HepG2 (cell line): ENCODE measurements at regions not wholly inside any gene's neighbourhood (a gene's known extent, or its start where the extent isn't known, plus 50 kb on each side); places are given as distances from the start of the nearest gene placed in this dataset.

Experiments
- BCL6 ChIP-seq: IDR thresholded peaks from 2 replicates; pipeline ENCODE4 v1.6.1; 2016; ENCODE audit warnings: missing genetic modification reagents, missing compliant biosample characterization
- CCAR2 ChIP-seq: fragments of 200-400 bp; formaldehyde crosslinking; optimal IDR thresholded peaks from 2 replicates; pipeline ENCODE3; 2018; ENCODE audit warnings: low read depth, mild to moderate bottlenecking, low read length, moderate library complexity
- KMT2A ChIP-seq: sonication (generic); formaldehyde crosslinking; IDR thresholded peaks from 2 replicates; pipeline ENCODE4 v1.4.0; 2020; ENCODE audit warnings: missing genetic modification reagents
- MAFK ChIP-seq, 2 experiments: IDR thresholded peaks in 1 of 2; conservative IDR thresholded peaks in 1 of 2; 2 replicates each; pipeline ENCODE4 v1.6.1; 2011; ENCODE audit warnings: improper control_type of control experiment in 2 of 2, low read length in 2 of 2
- NFE2L1 ChIP-seq: sonication (generic); formaldehyde crosslinking; IDR thresholded peaks from 2 replicates; pipeline ENCODE4 v1.4.0; 2020; ENCODE audit warnings: missing genetic modification reagents, mild to moderate bottlenecking, borderline replicate concordance
- NFYC ChIP-seq: IDR thresholded peaks from 2 replicates; pipeline ENCODE4 v1.6.1; 2016; ENCODE audit warnings: missing genetic modification reagents, missing compliant biosample characterization
- PCBP1 ChIP-seq: fragments of 200-400 bp; formaldehyde crosslinking; IDR thresholded peaks from 2 replicates; pipeline ENCODE4 v1.6.1; 2017; ENCODE audit warnings: mild to moderate bottlenecking, low read depth, low read length, borderline replicate concordance
- RAD51 ChIP-seq: fragments of 450-650 bp; IDR thresholded peaks from 2 replicates; pipeline ENCODE4 v1.6.1; 2016; ENCODE audit warnings: borderline replicate concordance
- SAFB2 ChIP-seq: sonication (generic); formaldehyde crosslinking; IDR thresholded peaks from 2 replicates; pipeline ENCODE4 v1.5.1; 2020; ENCODE audit warnings: missing genetic modification reagents, low read depth, mild to moderate bottlenecking, borderline replicate concordance
- SCMH1 ChIP-seq: sonication (generic); formaldehyde crosslinking; IDR thresholded peaks from 2 replicates; pipeline ENCODE4 v1.9.0; 2021; ENCODE audit warnings: missing genetic modification reagents, mild to moderate bottlenecking, borderline replicate concordance
- SNRNP70 ChIP-seq: fragments of 200-400 bp; formaldehyde crosslinking; IDR thresholded peaks from 2 replicates; pipeline ENCODE4 v1.6.1; 2017; ENCODE audit warnings: mild to moderate bottlenecking, low read depth, low read length, moderate library complexity
- ZBTB8A ChIP-seq: sonication (generic); formaldehyde crosslinking; IDR thresholded peaks from 2 replicates; pipeline ENCODE4 v1.4.0; 2020; ENCODE audit warnings: mild to moderate bottlenecking, low read depth, missing genetic modification reagents, borderline replicate concordance
- ZNF878 ChIP-seq: sonication (generic); formaldehyde crosslinking; IDR thresholded peaks from 2 replicates; pipeline ENCODE4 v1.8.1; 2023; ENCODE audit warnings: mild to moderate bottlenecking, missing genetic modification reagents, moderate library complexity
- TF ChIP-seq, protein P1 (sequence below): sonication (generic); formaldehyde crosslinking; conservative IDR thresholded peaks from 2 replicates; pipeline ENCODE4 v1.4.0; 2020; ENCODE audit warnings: missing genetic modification reagents
- TF ChIP-seq, protein P2 (sequence below): sonication (generic); formaldehyde crosslinking; IDR thresholded peaks from 2 replicates; pipeline ENCODE4 v1.5.0; 2020; ENCODE audit warnings: missing genetic modification reagents, mild to moderate bottlenecking, borderline replicate concordance
- TF ChIP-seq, protein P3 (sequence below): sonication (generic); formaldehyde crosslinking; IDR thresholded peaks from 2 replicates; pipeline ENCODE4 v1.8.0; 2022; ENCODE audit warnings: mild to moderate bottlenecking, missing genetic modification reagents
- TF ChIP-seq, protein P4 (sequence below): sonication (generic); formaldehyde crosslinking; IDR thresholded peaks from 2 replicates; pipeline ENCODE4 v1.4.0; 2020; ENCODE audit warnings: missing genetic modification reagents
- TF ChIP-seq, protein P5 (sequence below): sonication (generic); formaldehyde crosslinking; IDR thresholded peaks from 2 replicates; pipeline ENCODE4 v1.8.0; 2022; ENCODE audit warnings: mild to moderate bottlenecking, missing genetic modification reagents, borderline replicate concordance

DNA sequence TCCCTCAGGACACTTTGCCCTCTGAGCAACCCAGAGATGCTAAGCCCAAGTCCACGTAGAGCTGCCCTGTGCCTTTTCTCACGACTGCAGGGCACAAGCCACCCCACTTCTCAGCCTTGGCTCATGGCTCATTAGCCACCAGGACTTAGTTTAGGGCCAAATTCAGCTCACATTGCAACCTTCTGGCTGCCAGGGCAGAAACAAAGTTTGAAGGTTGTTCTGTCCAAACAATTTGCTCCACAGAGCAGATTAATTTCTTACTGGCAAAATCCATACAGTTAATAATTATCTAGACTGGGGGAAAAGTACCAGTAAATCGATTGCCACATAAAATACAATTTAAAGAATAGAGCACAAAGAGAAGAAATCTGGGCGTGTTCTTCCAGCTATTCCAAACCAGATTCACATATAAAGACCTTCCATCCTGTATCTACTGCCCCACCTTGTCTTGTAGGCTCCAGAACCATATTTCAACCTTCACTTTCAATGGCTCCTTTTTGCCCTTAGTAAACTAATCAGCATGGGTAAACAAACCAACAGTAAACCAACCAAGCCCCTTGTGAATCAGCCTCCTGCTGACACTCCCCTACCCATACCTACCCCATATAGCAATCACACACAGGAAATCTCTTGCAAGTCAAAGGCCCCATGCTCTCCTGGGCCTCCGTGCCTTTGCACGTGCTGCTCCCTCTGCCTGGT is 101.9 kb downstream of the QRSL1 start (continued):
- TF ChIP-seq NFYC (CRISPR knock-in tag) (no peak), KMT2A (CRISPR knock-in tag) (0 out of 2 replicates have a peak, but pooled peaks have one; percentile 42), SNRNP70 (no peak), NFE2L1 (CRISPR knock-in tag) (no peak), PCBP1 (no peak), CCAR2 (no peak), BCL6 (0 out of 2 replicates have a peak, but pooled peaks have one; percentile 31), ZBTB8A (CRISPR knock-in tag) (no peak), SAFB2 (CRISPR knock-in tag) (no peak), RAD51 (no peak), SCMH1 (no peak), ZNF878 (CRISPR knock-in tag) (0 out of 2 replicates have a peak, but pooled peaks have one; percentile 4), MAFK (conservative IDR thresholded peaks at IDR 0.05 in 1 of 2, IDR thresholded peaks at IDR 0.05 in 1 of 2; ENCODE audit: low read length in 2 of 2) (0 out of 4 replicates have a peak, but pooled peaks of 1 of the 2 experiments have one; percentile 11)
- TF ChIP-seq, protein P1, sequence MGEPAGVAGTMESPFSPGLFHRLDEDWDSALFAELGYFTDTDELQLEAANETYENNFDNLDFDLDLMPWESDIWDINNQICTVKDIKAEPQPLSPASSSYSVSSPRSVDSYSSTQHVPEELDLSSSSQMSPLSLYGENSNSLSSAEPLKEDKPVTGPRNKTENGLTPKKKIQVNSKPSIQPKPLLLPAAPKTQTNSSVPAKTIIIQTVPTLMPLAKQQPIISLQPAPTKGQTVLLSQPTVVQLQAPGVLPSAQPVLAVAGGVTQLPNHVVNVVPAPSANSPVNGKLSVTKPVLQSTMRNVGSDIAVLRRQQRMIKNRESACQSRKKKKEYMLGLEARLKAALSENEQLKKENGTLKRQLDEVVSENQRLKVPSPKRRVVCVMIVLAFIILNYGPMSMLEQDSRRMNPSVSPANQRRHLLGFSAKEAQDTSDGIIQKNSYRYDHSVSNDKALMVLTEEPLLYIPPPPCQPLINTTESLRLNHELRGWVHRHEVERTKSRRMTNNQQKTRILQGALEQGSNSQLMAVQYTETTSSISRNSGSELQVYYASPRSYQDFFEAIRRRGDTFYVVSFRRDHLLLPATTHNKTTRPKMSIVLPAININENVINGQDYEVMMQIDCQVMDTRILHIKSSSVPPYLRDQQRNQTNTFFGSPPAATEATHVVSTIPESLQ: no peak
- TF ChIP-seq, protein P2, sequence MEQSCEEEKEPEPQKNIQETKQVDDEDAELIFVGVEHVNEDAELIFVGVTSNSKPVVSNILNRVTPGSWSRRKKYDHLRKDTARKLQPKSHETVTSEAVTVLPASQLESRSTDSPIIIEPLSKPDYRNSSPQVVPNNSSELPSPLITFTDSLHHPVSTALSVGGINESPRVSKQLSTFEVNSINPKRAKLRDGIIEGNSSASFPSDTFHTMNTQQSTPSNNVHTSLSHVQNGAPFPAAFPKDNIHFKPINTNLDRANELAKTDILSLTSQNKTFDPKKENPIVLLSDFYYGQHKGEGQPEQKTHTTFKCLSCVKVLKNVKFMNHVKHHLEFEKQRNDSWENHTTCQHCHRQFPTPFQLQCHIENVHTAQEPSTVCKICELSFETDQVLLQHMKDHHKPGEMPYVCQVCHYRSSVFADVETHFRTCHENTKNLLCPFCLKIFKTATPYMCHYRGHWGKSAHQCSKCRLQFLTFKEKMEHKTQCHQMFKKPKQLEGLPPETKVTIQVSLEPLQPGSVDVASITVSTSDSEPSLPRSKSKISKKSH: no peak
- TF ChIP-seq, protein P3, sequence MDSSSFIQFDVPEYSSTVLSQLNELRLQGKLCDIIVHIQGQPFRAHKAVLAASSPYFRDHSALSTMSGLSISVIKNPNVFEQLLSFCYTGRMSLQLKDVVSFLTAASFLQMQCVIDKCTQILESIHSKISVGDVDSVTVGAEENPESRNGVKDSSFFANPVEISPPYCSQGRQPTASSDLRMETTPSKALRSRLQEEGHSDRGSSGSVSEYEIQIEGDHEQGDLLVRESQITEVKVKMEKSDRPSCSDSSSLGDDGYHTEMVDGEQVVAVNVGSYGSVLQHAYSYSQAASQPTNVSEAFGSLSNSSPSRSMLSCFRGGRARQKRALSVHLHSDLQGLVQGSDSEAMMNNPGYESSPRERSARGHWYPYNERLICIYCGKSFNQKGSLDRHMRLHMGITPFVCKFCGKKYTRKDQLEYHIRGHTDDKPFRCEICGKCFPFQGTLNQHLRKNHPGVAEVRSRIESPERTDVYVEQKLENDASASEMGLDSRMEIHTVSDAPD (CRISPR knock-in tag): 0 out of 2 replicates have a peak, but pooled peaks have one; percentile 56
- TF ChIP-seq, protein P4, sequence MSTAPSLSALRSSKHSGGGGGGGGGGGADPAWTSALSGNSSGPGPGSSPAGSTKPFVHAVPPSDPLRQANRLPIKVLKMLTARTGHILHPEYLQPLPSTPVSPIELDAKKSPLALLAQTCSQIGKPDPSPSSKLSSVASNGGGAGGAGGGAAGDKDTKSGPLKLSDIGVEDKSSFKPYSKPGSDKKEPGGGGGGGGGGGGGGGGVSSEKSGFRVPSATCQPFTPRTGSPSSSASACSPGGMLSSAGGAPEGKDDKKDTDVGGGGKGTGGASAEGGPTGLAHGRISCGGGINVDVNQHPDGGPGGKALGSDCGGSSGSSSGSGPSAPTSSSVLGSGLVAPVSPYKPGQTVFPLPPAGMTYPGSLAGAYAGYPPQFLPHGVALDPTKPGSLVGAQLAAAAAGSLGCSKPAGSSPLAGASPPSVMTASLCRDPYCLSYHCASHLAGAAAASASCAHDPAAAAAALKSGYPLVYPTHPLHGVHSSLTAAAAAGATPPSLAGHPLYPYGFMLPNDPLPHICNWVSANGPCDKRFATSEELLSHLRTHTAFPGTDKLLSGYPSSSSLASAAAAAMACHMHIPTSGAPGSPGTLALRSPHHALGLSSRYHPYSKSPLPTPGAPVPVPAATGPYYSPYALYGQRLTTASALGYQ (CRISPR knock-in tag): 0 out of 2 replicates have a peak, but pooled peaks have one; percentile 34
- TF ChIP-seq, protein P5, sequence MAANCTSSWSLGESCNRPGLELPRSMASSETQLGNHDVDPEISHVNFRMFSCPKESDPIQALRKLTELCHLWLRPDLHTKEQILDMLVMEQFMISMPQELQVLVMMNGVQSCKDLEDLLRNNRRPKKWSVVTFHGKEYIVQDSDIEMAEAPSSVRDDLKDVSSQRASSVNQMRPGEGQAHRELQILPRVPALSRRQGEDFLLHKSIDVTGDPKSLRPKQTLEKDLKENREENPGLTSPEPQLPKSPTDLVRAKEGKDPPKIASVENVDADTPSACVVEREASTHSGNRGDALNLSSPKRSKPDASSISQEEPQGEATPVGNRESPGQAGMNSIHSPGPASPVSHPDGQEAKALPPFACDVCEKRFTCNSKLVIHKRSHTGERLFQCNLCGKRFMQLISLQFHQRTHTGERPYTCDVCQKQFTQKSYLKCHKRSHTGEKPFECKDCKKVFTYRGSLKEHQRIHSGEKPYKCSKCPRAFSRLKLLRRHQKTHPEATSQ (CRISPR knock-in tag): no peak
